Kidney (tissue), 13 donors: ENCODE measurements at regions not wholly inside any gene's neighbourhood (a gene's known extent, or its start where the extent isn't known, plus 50 kb on each side); places are given as distances from the start of the nearest gene placed in this dataset.
A peak's percentile ranks its signal among the peaks of the same experiment; 100 is the strongest.
"Not testable (repeated sequence)": the region's sequence is repeated elsewhere in the genome, so short reads cannot be mapped to it uniquely, and the experiment has no call there.

Experiments
- DNase-seq, 5 donors: peaks; one replicate each; pipeline ENCODE4 v3.0.0-alpha.2; 2013 to 2020
- FAIRE-seq: peaks from 2 replicates; lab custom pipeline; 2012; peaks lifted over from hg19 to GRCh38; lab: Jason Lieb, UNC
- H3K27ac ChIP-seq, 2 donors: one replicate each; pipeline ENCODE4 v1.7.0; 2013; ENCODE audit warnings: low read depth in 2 of 2, low read length in 2 of 2, inconsistent platforms in 1 of 2
- H3K27me3 ChIP-seq: one replicate; pipeline ENCODE4 v1.7.1; 2013; ENCODE audit warnings: low read length, inconsistent platforms; ENCODE audit not compliant: control insufficient read depth, insufficient read depth
- H3K36me3 ChIP-seq, 3 donors: one replicate each; pipeline versions ENCODE4 v1.7.0 to v1.7.1; 2013; ENCODE audit warnings: low read length in 3 of 3, control low read depth in 1 of 3, inconsistent platforms in 1 of 3; ENCODE audit not compliant: insufficient read depth in 3 of 3, control insufficient read depth in 2 of 3
- H3K4me1 ChIP-seq, 3 donors: one replicate each; pipeline versions ENCODE4 v1.7.0 to v1.7.1; 2013; ENCODE audit warnings: low read length in 3 of 3, inconsistent platforms in 1 of 3, low read depth in 1 of 3; ENCODE audit not compliant: control insufficient read depth in 2 of 3, insufficient read depth in 2 of 3
- H3K4me3 ChIP-seq, 3 donors: one replicate each; pipeline versions ENCODE4 v1.7.0 to v1.8.1; 2013; ENCODE audit warnings: low read length in 3 of 3, control low read depth in 1 of 3, inconsistent platforms in 1 of 3
- H3K9ac ChIP-seq, 3 donors: one replicate each; pipeline versions ENCODE4 v1.7.0 to v1.7.1; 2013; ENCODE audit warnings: low read length in 3 of 3, control low read depth in 1 of 3, inconsistent platforms in 1 of 3
- H3K9me3 ChIP-seq, 3 donors: one replicate each; pipeline versions ENCODE4 v1.7.0 to v1.7.1; 2013; ENCODE audit warnings: low read length in 3 of 3, control low read depth in 1 of 3, inconsistent platforms in 1 of 3; ENCODE audit not compliant: control insufficient read depth in 2 of 3, insufficient read depth in 1 of 3
- intact Hi-C: fragments of 100-400 bp; cut with DNase I; formaldehyde crosslinking; loops from one replicate; pipeline ENCODE4 v1.11.1; 2022
- TF ChIP-seq, protein P1 (sequence below): IDR thresholded peaks from 3 replicates; pipeline ENCODE4 v1.5.1; 2012; ENCODE audit warnings: mild to moderate bottlenecking, moderate library complexity, borderline replicate concordance; ENCODE audit not compliant: insufficient read depth; ENCODE audit errors: extremely low read depth
- donor health status: control.
- donor health status: control.
- donor health status: control.
- donor health status: control.
- donor health status: control.
- donor health status: DM: yes; HTN: yes; CAD: no.
- donor health status: Normal renal cell carcinoma (clear cell type).

DNA sequence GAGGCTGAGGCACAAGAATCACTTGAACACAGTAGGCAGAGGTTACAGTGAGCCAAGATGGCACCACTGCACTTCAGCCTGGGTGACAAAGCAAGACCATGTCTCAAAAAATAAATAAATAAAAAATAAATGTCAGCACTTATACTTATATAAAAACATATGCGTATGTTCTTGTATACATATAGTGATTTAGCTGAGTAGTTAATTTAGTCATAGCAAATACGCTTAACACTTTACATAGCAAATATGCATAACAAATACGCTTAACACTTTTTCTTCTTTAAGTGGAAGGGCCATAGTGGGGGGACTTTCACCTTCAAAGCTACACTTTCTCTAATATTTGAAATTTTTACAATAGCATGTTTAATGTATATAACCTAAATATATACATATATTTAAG is 64.0 kb upstream of the CAPRIN1 start:
- no peak for FAIRE-seq
- intact Hi-C loops: no loop called here
- Histone ChIP-seq H3K4me1 (no peaks in the 10 kb centered on the region), H3K27ac (no peak overlapping the region), H3K36me3 (no peaks in the 10 kb centered on the region), H3K4me3 (no peak overlapping the region), H3K9ac (no peak overlapping the region), H3K27me3 (no peaks in the 10 kb centered on the region), H3K9me3 (no peaks in the 10 kb centered on the region)
- no peak for DNase-seq
- TF ChIP-seq, protein P1, sequence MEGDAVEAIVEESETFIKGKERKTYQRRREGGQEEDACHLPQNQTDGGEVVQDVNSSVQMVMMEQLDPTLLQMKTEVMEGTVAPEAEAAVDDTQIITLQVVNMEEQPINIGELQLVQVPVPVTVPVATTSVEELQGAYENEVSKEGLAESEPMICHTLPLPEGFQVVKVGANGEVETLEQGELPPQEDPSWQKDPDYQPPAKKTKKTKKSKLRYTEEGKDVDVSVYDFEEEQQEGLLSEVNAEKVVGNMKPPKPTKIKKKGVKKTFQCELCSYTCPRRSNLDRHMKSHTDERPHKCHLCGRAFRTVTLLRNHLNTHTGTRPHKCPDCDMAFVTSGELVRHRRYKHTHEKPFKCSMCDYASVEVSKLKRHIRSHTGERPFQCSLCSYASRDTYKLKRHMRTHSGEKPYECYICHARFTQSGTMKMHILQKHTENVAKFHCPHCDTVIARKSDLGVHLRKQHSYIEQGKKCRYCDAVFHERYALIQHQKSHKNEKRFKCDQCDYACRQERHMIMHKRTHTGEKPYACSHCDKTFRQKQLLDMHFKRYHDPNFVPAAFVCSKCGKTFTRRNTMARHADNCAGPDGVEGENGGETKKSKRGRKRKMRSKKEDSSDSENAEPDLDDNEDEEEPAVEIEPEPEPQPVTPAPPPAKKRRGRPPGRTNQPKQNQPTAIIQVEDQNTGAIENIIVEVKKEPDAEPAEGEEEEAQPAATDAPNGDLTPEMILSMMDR: no peak

DNA sequence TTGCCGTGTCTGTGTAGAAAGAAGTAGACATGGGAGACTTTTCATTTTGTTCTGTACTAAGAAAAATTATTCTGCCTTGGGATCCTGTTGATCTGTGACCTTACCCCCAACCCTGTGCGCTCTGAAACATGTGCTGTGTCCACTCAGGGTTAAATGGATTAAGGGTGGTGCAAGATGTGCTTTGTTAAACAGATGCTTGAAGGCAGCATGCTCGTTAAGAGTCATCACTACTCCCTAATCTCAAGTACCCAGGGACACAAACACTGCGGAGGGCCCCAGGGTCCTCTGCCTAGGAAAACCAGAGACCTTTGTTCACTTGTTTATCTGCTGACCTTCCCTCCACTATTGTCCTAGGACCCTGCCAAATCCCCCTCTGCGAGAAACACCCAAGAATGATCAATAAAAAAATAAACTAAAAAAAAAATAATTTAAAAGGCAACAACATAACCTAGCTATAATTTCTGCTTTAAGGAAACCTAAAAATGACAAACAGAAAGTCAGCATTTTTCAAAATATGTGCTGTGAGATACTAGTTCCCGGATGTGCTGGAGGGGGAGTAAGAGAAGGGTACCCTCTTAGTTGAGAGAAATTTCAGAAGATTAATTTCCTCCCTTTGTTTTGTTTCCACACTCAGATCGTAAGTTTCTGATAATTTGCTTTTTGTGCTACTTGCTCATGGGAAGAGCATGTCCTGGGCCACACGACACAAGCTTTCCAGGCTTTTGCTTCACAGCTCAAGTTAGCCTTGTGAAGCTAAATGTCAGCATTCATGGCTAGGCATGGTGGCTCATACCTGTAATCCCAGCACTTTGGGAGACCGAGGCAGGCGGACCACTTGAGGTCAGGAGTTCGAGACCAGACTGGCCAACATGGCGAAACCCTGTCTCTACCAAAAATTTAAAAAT is 64.7 kb upstream of the CAPRIN1 start:
- H3K9me3 ChIP-seq, H3K36me3 ChIP-seq, H3K27me3 ChIP-seq, intact Hi-C loops, H3K4me1 ChIP-seq, H3K4me3 ChIP-seq, FAIRE-seq, H3K27ac ChIP-seq, H3K9ac ChIP-seq: not testable (repeated sequence)
- peak in 1 of 5 donors; percentile 26 for DNase-seq

DNA sequence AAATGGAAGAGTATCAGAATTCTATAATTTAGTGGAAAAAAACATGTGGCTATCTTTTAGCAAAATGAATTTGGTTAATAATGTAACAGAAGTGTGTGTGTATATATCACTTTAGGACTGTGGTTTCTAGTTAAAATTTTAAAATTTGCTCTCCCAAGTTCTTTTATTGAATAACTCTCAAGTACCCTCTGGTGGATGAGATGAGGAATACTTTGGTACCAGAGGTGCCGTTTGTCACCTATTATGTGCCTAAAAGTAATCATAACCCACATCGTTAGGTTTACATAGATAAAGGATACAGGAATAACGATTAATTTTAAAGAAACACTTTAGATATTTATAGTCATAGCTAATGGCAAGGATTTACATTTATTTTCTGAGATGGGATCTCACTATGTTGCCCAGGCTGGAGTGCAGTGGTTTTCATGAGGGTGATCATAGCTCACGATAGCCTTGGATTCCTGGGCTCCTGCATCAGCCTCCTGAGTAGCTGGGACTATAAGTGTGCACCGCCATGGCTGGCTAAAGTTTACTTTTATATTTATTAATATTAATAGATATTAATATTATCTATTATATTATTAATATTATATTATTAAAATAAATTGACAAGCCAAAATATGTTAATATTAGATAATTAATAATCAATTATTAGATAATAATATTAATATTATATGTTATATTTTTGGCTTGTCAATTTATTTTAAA is 66.7 kb upstream of the CAPRIN1 start:
- H3K27ac ChIP-seq: no peak overlapping the region
- no peak for DNase-seq
- H3K4me3 ChIP-seq: no peak overlapping the region
- no peaks in the 10 kb centered on the region for H3K9me3 ChIP-seq
- no peaks in the 10 kb centered on the region for H3K27me3 ChIP-seq
- no peak overlapping the region for H3K9ac ChIP-seq
- H3K36me3 ChIP-seq: no peaks in the 10 kb centered on the region
- FAIRE-seq: peak; percentile 39
- TF ChIP-seq, protein P1: no peak
- peaks cover 0 to 3% (median 0%) of the 10 kb centered on the region in 3 donors for H3K4me1 ChIP-seq
- intact Hi-C loops: no loop called here

DNA sequence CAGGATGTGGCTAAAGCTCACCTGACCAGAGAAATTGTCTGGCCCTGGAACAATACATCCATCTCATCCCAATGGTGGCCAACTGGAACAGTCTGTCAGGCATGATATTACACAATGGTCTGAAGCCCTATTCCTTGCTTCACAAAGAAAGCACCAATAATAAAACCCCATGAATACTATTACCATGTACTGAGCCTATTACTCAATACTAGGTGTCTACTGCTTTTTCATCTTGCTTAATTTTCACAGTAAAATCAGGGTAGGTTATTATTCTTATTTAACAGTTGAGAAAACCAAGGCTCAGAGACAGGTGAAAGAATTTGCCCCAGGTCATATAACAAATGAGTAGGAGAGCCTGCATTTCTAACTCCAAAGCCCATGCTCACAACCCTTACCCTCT is 68.9 kb upstream of the CAPRIN1 start:
- no peaks in the 10 kb centered on the region for H3K36me3 ChIP-seq
- no peaks in the 10 kb centered on the region for H3K27me3 ChIP-seq
- H3K27ac ChIP-seq: no peak overlapping the region
- TF ChIP-seq, protein P1: no peak
- H3K4me3 ChIP-seq: no peak overlapping the region
- no peaks in the 10 kb centered on the region for H3K9me3 ChIP-seq
- intact Hi-C loops: no loop called here
- no peak for FAIRE-seq
- peaks cover 0 to 3% (median 0%) of the 10 kb centered on the region in 3 donors for H3K4me1 ChIP-seq
- DNase-seq: no peak
- H3K9ac ChIP-seq: no peak overlapping the region
